IPS-NIHi7 (cell line): ENCODE measurements at regions not wholly inside any gene's neighbourhood (a gene's known extent, or its start where the extent isn't known, plus 50 kb on each side); places are given as distances from the start of the nearest gene placed in this dataset.
A peak's percentile ranks its signal among the peaks of the same experiment; 100 is the strongest.
"Not testable (repeated sequence)": the region's sequence is repeated elsewhere in the genome, so short reads cannot be mapped to it uniquely, and the experiment has no call there.

Experiments used
- DNase-seq: peaks from one replicate; pipeline ENCODE4 v3.0.0; 2012; ENCODE audit warnings: mixed read lengths; ENCODE audit errors: extremely low spot score

- DNase-seq = no peak
These were observed 165.6 kb upstream of the PRICKLE2 start for GRCh38 chr3:64390893-64391292.

- DNase-seq = no peak
These were observed 163.6 kb upstream of the PRICKLE2 start for GRCh38 chr3:64388886-64389285.

GRCh38 chr3:64387688-64388087 is 162.4 kb upstream of the PRICKLE2 start:
- no peak for DNase-seq

- DNase-seq = no peak
These were observed 160.0 kb upstream of the PRICKLE2 start for GRCh38 chr3:64385277-64385676.

- no peak for DNase-seq
These were observed 159.3 kb upstream of the PRICKLE2 start for GRCh38 chr3:64384561-64384960.

GRCh38 chr3:64382153-64382552 is 156.9 kb upstream of the PRICKLE2 start:
- DNase-seq = no peak

- DNase-seq = no peak
These were observed 156.1 kb upstream of the PRICKLE2 start for GRCh38 chr3:64381367-64381766.

GRCh38 chr3:64380546-64380945 is 155.3 kb upstream of the PRICKLE2 start:
- DNase-seq = no peak

- DNase-seq = no peak
These were observed 154.0 kb upstream of the PRICKLE2 start for GRCh38 chr3:64379221-64379620.

- no peak for DNase-seq
These were observed 152.7 kb upstream of the PRICKLE2 start for GRCh38 chr3:64377942-64378341.

- DNase-seq = no peak
These were observed 150.5 kb upstream of the PRICKLE2 start for GRCh38 chr3:64375737-64376136.

- no peak for DNase-seq
These were observed 144.1 kb upstream of the PRICKLE2 start for GRCh38 chr3:64369390-64369789.

- no peak for DNase-seq
These were observed 143.2 kb upstream of the PRICKLE2 start for GRCh38 chr3:64368257-64369020.

- DNase-seq = no peak
These were observed 140.6 kb upstream of the PRICKLE2 start for GRCh38 chr3:64365877-64366276.

GRCh38 chr3:64363842-64364241 is 138.6 kb upstream of the PRICKLE2 start:
- DNase-seq = no peak

GRCh38 chr3:64361962-64362735 is 136.9 kb upstream of the PRICKLE2 start:
- no peak for DNase-seq

GRCh38 chr3:64361036-64361435 is 135.8 kb upstream of the PRICKLE2 start:
- not testable (repeated sequence) for DNase-seq

GRCh38 chr3:64360280-64360679 is 135.0 kb upstream of the PRICKLE2 start:
- DNase-seq = no peak

GRCh38 chr3:64359735-64360134 is 134.5 kb upstream of the PRICKLE2 start:
- no peak for DNase-seq

GRCh38 chr3:64358853-64359252 is 133.6 kb upstream of the PRICKLE2 start:
- DNase-seq = no peak

GRCh38 chr3:64358176-64358575 is 132.9 kb upstream of the PRICKLE2 start:
- DNase-seq = no peak

GRCh38 chr3:64357481-64357880 is 132.2 kb upstream of the PRICKLE2 start:
- no peak for DNase-seq

GRCh38 chr3:64355401-64355807 is 130.1 kb upstream of the PRICKLE2 start:
- DNase-seq = peak; percentile 41
